ENCODE measurements at regions not wholly inside any gene's neighbourhood (a gene's known extent, or its start where the extent isn't known, plus 50 kb on each side); places are given as distances from the start of the nearest gene placed in this dataset.

DNA sequence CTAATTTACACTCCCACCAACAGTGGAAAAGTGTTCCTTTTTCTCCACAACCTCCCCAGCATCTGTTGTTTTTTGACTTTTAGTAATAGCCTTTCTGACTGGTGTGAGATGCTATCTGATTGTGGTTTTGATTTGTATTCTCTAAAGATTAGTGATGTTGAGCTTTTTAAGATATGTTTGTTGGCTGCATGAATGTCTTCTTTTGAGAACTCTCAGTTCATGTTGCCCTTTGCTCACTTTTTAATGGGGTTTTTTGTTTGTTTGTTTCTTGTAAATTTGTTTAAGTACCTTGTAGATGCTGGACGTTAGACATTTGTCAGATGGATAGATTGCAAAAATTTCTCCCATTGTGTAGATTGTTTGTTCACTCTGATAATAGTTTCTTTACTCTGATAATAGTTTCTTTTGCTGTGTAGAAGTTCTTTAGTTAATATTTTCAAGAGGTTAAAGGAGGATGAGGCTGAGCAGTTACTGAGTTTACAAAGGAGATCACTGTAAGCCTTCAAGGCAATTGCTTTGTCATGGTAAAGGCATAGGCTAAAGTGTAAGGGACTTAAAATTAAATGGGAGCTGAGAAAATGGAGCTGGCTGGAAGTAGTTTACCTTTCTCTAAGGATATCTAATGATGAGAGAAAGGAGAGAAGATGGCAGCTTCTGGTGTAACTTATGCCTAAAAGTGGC, 323.4 kb downstream of the PCDH7 start:
- H3K9me3 Mint-ChIP-seq = no peaks in the 10 kb centered on the region
- H3K4me3 Mint-ChIP-seq = no peak overlapping the region
- peaks cover 23% of the 10 kb centered on the region for H3K4me1 Mint-ChIP-seq (ENCODE audit: unreplicated experiment)
- DNase-seq (ENCODE audit: extremely low spot score, unreplicated experiment) = no peak
- peak overlapping the region; percentile 4 for H3K27ac Mint-ChIP-seq
- TF ChIP-seq, protein P1, sequence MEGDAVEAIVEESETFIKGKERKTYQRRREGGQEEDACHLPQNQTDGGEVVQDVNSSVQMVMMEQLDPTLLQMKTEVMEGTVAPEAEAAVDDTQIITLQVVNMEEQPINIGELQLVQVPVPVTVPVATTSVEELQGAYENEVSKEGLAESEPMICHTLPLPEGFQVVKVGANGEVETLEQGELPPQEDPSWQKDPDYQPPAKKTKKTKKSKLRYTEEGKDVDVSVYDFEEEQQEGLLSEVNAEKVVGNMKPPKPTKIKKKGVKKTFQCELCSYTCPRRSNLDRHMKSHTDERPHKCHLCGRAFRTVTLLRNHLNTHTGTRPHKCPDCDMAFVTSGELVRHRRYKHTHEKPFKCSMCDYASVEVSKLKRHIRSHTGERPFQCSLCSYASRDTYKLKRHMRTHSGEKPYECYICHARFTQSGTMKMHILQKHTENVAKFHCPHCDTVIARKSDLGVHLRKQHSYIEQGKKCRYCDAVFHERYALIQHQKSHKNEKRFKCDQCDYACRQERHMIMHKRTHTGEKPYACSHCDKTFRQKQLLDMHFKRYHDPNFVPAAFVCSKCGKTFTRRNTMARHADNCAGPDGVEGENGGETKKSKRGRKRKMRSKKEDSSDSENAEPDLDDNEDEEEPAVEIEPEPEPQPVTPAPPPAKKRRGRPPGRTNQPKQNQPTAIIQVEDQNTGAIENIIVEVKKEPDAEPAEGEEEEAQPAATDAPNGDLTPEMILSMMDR (conservative IDR thresholded peaks at IDR 0.05) = no peak
- peaks cover 3% of the 10 kb centered on the region for H3K36me3 Mint-ChIP-seq
- H3K27me3 Mint-ChIP-seq = no peaks in the 10 kb centered on the region

DNA sequence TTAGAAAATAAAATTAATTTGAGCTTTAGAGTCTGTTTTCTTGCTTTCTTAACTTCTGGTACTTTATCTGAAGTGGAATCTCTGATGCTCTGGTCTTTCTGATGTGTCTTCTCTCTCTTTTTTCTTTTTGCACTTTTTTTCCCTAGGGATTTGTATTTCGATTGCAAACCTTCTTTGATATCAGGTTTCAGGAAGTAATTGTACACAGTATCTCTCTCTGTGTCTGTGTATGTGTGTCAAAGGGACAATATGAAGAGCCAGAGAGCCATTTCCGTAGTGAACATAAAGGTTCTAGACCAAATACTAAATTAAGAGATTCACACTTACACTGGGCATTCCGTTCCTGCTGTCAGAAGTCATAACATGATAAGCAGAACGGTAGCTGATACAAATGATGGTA, 325.0 kb downstream of the PCDH7 start:
- peaks cover 23% of the 10 kb centered on the region for H3K4me1 Mint-ChIP-seq (ENCODE audit: unreplicated experiment)
- no peak overlapping the region for H3K4me3 Mint-ChIP-seq
- H3K36me3 Mint-ChIP-seq = peaks cover 7% of the 10 kb centered on the region
- TF ChIP-seq, protein P1 (conservative IDR thresholded peaks at IDR 0.05) = no peak
- no peaks in the 10 kb centered on the region for H3K9me3 Mint-ChIP-seq
- no peaks in the 10 kb centered on the region for H3K27me3 Mint-ChIP-seq
- DNase-seq (ENCODE audit: extremely low spot score, unreplicated experiment) = no peak
- no peak overlapping the region for H3K27ac Mint-ChIP-seq

DNA sequence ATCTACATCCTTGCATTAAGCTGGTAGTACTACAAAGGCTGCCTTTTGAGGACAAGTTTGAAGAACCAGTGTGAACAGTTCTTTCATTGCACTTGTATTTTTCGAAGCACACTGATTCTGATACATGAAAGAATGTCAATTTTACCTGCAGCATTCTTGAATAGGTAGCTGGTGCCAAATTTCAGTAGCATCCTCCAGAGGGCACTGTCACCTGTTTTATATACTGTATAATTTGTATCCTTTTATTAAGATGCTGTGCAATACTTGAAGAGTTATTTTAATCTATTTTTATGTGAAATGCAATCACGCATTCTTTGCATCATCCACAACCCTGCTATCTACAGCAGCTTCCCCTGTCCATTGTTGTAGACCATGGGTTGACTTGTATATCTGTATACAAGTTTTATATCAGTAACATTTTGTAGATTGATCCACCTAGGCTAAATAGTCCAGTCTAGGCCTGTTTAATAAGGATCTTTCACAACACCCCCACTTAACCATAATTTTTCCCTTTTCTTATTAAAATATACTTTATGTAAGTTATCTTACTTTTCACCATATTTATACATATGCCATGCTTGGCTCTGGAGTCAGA, 325.7 kb downstream of the PCDH7 start:
- TF ChIP-seq, protein P1 (conservative IDR thresholded peaks at IDR 0.05) = peak; percentile 68
- Mint-ChIP-seq H3K27ac (no peak overlapping the region), H3K4me1 (ENCODE audit: unreplicated experiment) (peaks cover 22% of the 10 kb centered on the region), H3K9me3 (no peaks in the 10 kb centered on the region), H3K4me3 (no peak overlapping the region), H3K27me3 (no peaks in the 10 kb centered on the region), H3K36me3 (peaks cover 7% of the 10 kb centered on the region)
- DNase-seq (ENCODE audit: extremely low spot score, unreplicated experiment) = no peak

- TF ChIP-seq, protein P1 (conservative IDR thresholded peaks at IDR 0.05) = no peak
- Mint-ChIP-seq H3K4me3 (no peak overlapping the region), H3K36me3 (peaks cover 4% of the 10 kb centered on the region), H3K4me1 (ENCODE audit: unreplicated experiment) (no peaks in the 10 kb centered on the region), H3K27me3 (no peaks in the 10 kb centered on the region), H3K9me3 (no peaks in the 10 kb centered on the region), H3K27ac (no peak overlapping the region)
- no peak for DNase-seq (ENCODE audit: extremely low spot score, unreplicated experiment)
Observed at GRCh38 chr4:31051151-31051550, 331.0 kb downstream of the PCDH7 start.

- no peaks in the 10 kb centered on the region for H3K27me3 Mint-ChIP-seq
- DNase-seq (ENCODE audit: extremely low spot score, unreplicated experiment) = no peak
- H3K4me3 Mint-ChIP-seq = no peak overlapping the region
- H3K4me1 Mint-ChIP-seq (ENCODE audit: unreplicated experiment) = no peaks in the 10 kb centered on the region
- TF ChIP-seq, protein P1 (conservative IDR thresholded peaks at IDR 0.05) = no peak
- H3K27ac Mint-ChIP-seq = no peak overlapping the region
- no peaks in the 10 kb centered on the region for H3K9me3 Mint-ChIP-seq
- H3K36me3 Mint-ChIP-seq = peaks cover 4% of the 10 kb centered on the region
Observed at GRCh38 chr4:31051565-31051964, 331.4 kb downstream of the PCDH7 start.

Measured in type B pancreatic cell (in vitro differentiated cells).